Adrenal gland (tissue), 9 donors: ENCODE measurements at regions not wholly inside any gene's neighbourhood (a gene's known extent, or its start where the extent isn't known, plus 50 kb on each side); places are given as distances from the start of the nearest gene placed in this dataset.
"Not testable (repeated sequence)": the region's sequence is repeated elsewhere in the genome, so short reads cannot be mapped to it uniquely, and the experiment has no call there.

Experiments
- DNase-seq, 7 donors: peaks; one replicate each; pipeline ENCODE4 v3.0.0-alpha.2; 2019 to 2020
- H3K27ac ChIP-seq, 5 donors: fragments of 200-600 bp; sonication (generic) in 4 of 5; 1 replicate in 3 of 5; 2 replicates in 2 of 5; pipeline versions ENCODE4 v1.5.1 to v1.8.0; 2016 to 2020; ENCODE audit warnings: mild to moderate bottlenecking in 1 of 5
- H3K27me3 ChIP-seq: fragments of 200-600 bp; 2 replicates; pipeline ENCODE4 v1.8.0; 2021
- H3K36me3 ChIP-seq, 2 donors: fragments of 200-600 bp; replicated peaks in 1 of 2; 1 replicate in 1 of 2; 2 replicates in 1 of 2; pipeline versions ENCODE4 v1.5.1 to v1.8.0; 2018 to 2022
- H3K4me1 ChIP-seq, 2 donors: fragments of 200-600 bp; replicated peaks in 1 of 2; 1 replicate in 1 of 2; 2 replicates in 1 of 2; pipeline versions ENCODE4 v1.5.1 to v1.8.0; 2018 to 2021
- H3K4me3 ChIP-seq, 4 donors: fragments of 200-600 bp; sonication (generic) in 3 of 4; one replicate each; pipeline ENCODE4 v1.5.1; 2016 to 2018
- H3K9me3 ChIP-seq, 3 donors: fragments of 200-600 bp; sonication (generic) in 1 of 3; replicated peaks in 1 of 3; 1 replicate in 2 of 3; 2 replicates in 1 of 3; pipeline versions ENCODE4 v1.5.1 to v1.8.0; 2016 to 2021
- WGBS, 4 donors: extraction: QIAGEN DNeasy Blood & Tissue Kit in 2 of 4; methylation state at CpG; one replicate each; pipeline versions ENCODE4 v1.1.5 to v1.1.7; 2013 to 2017; 5-methylcytosine and 5-hydroxymethylcytosine counted together
- intact Hi-C, 2 donors: fragments of 100-400 bp; cut with DNase I; formaldehyde crosslinking; loops; one replicate each; pipeline versions ENCODE4 v1.14.1 to v1.15.0; 2022 to 2023
- donor health status: healthy with polysubstance abuse.
- donor health status: Bipolar disorder and iron deficiency.
- donor health status: DM: yes; HTN: yes; CAD: no.
- donor health status: DM: no; HTN: no; CAD: no.
- donor health status: DM: no; HTN: no; CAD: no.

DNA sequence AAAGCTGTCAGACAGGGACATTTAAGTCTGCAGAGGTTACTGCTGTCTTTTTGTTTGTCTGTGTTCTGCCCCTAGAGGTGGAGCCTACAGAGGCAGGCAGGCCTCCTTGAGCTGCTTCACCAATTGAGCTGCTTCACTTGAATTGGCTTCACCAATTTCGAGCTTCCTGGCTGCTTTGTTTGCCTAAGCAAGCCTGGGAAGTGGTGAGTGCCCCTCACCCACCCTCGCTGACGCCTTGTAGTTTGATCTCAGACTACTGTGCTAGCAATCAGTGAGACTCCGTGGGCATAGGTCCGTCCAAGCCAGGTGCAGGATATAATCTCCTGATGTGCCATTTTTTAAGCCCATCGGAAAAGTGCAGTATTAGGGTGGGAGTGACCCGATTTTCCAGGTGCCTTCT, 179.7 kb downstream of the TRIM51G start:
- H3K4me1 ChIP-seq, H3K27ac ChIP-seq, H3K9me3 ChIP-seq, H3K36me3 ChIP-seq, H3K27me3 ChIP-seq, H3K4me3 ChIP-seq, intact Hi-C loops: not testable (repeated sequence)
- DNase-seq = peak in 2 of 7 donors; percentile 4 to 23
- 68 to 83% (median 75%) methylated on average over 7 of the region's 7 CpGs for WGBS, 4 donors
